HG02678 (cell line): ENCODE measurements at regions not wholly inside any gene's neighbourhood (a gene's known extent, or its start where the extent isn't known, plus 50 kb on each side); places are given as distances from the start of the nearest gene placed in this dataset.

ENCODE experiments used
- ATAC-seq: cut with Tn5 transposase; IDR thresholded peaks from one replicate; pipeline ENCODE4 v1.9.1; 2021; ENCODE audit warnings: mild to moderate bottlenecking, moderate library complexity; ENCODE audit not compliant: unreplicated experiment

DNA sequence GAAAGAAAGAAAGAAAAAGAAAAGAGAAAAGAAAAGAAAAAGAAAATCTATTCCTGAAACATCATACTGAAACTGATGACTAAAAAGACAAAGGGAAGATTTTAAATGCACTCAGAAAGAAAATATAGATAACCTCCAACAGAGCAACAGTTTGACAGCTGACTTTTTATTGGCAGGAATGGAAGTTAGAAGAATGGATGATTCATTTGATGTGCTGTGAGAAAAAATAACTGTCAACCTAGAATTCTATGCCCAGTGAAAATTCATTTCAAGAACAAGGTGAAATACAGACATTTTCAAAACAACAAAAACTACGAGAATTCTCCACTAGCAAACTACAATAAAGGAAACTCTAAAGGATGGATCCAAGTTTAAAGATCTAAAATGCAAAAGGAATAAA, 50.5 kb upstream of the HSPA12A start:
- no peak for ATAC-seq

DNA sequence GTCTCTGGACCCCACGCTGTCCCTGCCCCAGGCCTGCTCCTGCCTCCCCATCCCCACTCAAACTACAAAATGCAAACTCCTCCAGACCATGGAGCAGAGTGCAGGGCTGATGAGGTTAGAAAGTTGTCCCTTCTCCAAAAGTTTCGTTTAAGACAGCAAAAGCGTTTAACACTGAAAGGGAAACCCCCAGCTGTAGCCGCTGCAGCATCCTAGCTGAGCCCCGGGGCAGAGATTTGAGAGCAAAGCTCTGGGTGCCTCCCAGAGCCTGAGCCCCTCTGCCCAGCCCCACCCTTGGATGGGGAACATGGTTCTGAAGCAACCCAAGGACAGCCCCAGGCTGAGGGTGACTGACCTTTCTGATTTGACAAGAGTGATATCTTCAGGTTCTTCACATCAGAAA, 52.8 kb upstream of the ENO4 start:
- ATAC-seq: no peak

DNA sequence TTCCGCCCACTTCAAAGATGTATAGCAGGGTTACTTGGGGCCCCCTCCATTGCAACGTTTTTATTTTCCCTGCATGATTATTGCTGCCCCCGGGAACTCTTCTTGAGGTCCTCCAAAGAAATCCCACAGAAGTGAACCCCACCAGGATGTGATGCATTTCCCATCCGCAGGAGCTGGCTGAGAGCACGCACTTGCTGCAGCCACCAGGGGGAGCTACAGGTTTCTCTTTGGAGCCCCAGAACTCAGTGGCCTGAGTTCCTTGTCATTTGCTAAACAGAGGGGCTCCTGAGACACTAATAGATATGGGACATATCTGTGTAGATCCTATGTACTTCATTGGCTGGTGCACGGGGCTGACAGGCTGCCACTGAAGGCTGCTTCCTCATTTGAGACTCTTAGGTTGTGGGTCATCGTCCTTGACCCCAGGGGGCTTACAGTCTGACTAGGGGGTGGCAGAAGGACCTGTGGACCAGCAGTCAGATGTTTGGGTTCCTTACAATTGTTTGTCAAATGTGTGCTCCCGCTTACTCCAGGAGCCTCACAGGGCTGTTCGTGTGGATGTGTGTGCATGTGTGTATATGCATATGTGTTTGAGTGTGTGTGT, 52.3 kb upstream of the ENO4 start:
- ATAC-seq: peak; percentile 91

DNA sequence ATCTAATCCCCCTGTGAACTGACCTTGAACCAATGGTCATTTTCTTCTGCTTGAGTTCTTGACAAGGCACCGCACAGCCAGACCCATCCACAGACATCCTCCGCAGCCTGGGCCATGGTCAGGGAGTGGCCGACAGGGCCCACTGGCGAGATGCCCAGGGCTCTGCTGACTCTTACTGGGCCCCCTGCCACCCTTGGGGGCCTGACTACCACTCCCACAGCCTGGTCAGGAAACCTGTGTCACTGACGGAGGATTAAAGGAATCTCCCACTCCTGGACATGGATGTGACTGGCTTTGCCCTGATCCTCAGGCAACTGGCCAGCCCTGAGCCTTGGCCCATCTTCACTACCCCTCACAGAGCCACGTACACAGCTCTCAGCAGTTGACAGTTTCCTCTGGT, 50.4 kb upstream of the ENO4 start:
- ATAC-seq: no peak
